ENCODE measurements at regions not wholly inside any gene's neighbourhood (a gene's known extent, or its start where the extent isn't known, plus 50 kb on each side); places are given as distances from the start of the nearest gene placed in this dataset.
"Not testable (repeated sequence)": the region's sequence is repeated elsewhere in the genome, so short reads cannot be mapped to it uniquely, and the experiment has no call there.

- no peak for DNase-seq
Measured at GRCh38 chr5:179407191-179408175, 62.2 kb upstream of the ADAMTS2 start.

DNA sequence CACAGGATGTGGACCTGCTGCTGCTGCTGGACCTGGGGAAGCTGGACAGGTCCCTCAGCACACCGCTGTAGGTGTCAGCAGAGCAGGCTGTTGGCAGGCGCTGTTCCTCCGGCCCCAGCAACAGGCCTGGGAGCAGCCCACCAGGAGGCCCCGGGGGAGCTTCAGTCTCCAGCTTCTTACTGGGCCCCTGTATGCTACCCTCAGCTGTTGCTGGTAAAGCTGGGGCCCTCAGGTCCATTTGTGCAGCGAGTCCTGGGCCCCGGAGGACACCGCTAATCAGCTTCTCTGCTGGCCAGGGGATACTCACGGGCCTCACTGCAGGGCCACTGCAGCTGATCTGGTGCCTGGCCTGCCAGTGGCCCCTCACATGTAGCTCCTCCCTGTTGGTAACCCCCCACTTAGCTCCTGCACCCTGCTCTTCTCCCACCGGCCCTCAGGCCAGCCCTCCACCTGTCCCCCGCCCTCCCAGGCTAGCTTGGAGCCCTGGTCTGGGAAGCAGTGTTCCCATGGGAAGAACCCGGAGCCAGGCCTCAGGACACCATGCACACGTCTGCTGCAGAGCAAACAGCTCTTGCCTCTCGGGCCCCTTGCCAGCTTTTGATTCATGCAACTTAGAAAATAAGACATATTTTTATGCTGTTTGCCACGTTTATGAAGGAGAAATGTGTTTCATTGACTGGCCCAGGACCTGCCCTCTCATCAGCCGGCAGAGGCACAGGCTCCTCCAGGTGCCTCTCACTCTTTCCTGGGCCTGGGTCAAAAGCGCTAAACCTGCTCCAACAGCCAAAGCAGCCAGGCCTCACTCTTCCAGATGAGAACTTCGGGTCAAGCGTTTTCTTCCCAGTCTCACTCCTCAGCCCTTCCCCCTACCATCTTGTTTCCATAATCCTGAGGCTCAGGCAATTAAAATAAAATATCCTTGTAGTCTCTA, 61.0 kb upstream of the ADAMTS2 start:
- DNase-seq, result no peak

DNA sequence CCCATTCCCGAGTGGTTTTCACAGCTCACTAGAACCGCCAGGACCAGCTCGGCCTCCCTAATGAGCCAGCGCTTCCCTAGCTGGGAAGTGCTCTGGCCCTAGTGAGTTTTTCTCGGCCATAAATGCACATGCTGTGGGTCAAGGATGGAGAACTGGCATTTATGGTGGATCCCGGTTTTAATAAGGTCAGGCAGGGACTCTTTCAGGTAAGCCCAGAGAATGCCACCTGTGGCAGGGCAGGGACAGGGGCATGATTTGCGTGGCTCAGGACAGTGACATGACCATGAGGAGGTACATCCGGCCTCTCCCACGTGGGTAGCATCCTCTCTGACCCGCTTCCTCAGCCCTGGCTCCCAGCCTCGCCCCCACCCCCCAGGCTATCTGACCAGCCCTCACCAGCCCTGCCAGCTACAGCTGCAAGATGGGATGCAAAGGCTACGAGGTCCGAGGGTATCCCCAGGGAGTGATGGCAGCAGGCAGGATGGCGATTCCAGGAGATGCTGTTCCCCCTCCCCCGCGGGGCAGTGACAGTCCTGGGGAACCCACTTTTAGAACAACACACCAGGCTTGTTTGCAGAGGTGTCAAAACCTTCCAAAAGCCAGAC, 60.3 kb upstream of the ADAMTS2 start:
- DNase-seq, result no peak

GRCh38 chr5:179405054-179405416, 59.8 kb upstream of the ADAMTS2 start:
- DNase-seq, result no peak

DNA sequence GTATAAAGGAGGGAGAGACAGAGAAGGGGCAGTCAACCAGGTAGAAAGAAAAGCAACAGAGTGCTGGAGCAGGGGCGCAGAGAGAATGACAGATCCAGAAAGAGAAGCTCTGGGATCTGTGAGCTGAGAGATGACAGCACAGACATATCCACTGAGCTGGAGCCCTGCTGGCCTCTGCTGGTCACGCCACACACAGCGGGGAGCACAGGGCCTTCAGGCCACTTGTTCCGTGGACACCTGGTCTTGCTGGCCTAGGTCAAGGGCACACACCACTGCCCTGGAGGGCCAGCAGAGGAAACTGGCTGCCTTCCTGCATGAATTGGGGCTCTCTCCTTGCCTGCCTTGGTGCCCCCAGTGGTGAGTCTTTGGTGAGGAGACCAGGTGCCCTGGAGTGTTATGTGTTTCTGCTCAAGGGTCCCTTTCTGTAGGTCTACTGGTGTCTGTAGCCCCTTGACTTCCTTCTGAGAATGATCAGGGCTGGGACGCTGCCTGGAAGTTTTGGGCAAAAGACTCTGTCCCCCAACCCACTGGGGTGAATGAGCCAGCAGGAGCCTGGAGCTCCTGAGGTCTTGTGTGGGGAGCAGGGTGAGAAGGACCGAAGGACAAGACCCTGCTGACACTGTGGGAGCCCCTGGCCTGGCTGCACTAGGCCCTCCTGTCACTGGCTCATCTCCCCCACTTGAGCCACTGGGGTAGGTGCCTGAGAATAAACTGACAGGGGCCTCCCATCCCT, 59.2 kb upstream of the ADAMTS2 start:
- DNase-seq, result no peak

GRCh38 chr5:179403426-179404147, 58.3 kb upstream of the ADAMTS2 start:
- no peak for DNase-seq

GRCh38 chr5:179400435-179400834, 55.2 kb upstream of the ADAMTS2 start:
- not testable (repeated sequence) for DNase-seq

- no peak for DNase-seq
Measured at GRCh38 chr5:179400020-179400419, 54.8 kb upstream of the ADAMTS2 start.

GRCh38 chr5:179399327-179399726, 54.1 kb upstream of the ADAMTS2 start:
- DNase-seq, result not testable (repeated sequence)

DNA sequence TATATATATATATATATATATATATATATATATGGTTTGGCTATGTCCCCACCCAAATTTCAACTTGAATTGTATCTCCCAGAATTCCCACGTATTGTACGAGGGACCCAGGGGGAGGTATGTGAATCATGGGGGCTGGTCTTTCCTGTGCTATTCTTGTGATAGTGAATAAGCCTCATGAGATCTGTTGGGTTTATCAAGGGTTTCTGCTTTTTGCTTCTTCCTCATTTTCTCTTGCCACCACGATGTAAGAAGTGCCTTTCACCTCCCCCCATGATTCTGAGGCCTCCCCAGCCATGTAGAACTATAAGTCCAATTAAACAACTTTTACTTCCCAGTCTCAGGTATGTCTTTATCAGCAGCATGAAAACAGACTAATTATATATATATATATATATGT, 52.3 kb upstream of the ADAMTS2 start:
- no peak for DNase-seq
